ENCODE measurements at regions not wholly inside any gene's neighbourhood (a gene's known extent, or its start where the extent isn't known, plus 50 kb on each side); places are given as distances from the start of the nearest gene placed in this dataset.
"Not testable (repeated sequence)": the region's sequence is repeated elsewhere in the genome, so short reads cannot be mapped to it uniquely, and the experiment has no call there.

DNA sequence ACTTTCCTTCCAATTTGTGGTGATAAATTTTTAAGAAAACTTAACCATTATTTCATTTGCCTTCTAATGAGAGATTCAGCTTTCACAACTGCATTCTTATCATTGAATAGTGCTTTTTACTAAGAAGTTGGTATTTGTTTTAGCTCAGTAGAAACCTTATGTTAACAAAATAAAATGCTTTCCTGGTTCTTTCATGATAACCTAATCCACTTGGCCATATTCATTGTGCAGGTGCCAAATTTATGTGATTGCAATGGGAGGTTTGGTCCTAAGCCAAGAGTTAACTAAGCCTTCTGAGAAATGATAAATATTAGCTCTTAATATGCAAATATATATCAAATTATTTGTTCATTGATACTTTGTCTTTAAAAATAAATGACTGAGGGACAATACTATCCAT is 141.1 kb upstream of the TLE4 start:
- no peaks in the 10 kb centered on the region for H3K27me3 Mint-ChIP-seq (ENCODE audit: low read depth)
- DNase-seq (ENCODE audit: low spot score) = no peak
- intact Hi-C loops (cut with micrococcal nuclease) = no loop called here
- H3K9me3 Mint-ChIP-seq = peaks cover 9% of the 10 kb centered on the region
- no peak overlapping the region for H3K4me3 Mint-ChIP-seq (ENCODE audit: low read depth)
- H3K4me1 Mint-ChIP-seq (ENCODE audit: low read depth) = no peaks in the 10 kb centered on the region
- H3K27ac Mint-ChIP-seq = no peak overlapping the region
- H3K36me3 Mint-ChIP-seq (ENCODE audit: low read depth) = no peaks in the 10 kb centered on the region

DNA sequence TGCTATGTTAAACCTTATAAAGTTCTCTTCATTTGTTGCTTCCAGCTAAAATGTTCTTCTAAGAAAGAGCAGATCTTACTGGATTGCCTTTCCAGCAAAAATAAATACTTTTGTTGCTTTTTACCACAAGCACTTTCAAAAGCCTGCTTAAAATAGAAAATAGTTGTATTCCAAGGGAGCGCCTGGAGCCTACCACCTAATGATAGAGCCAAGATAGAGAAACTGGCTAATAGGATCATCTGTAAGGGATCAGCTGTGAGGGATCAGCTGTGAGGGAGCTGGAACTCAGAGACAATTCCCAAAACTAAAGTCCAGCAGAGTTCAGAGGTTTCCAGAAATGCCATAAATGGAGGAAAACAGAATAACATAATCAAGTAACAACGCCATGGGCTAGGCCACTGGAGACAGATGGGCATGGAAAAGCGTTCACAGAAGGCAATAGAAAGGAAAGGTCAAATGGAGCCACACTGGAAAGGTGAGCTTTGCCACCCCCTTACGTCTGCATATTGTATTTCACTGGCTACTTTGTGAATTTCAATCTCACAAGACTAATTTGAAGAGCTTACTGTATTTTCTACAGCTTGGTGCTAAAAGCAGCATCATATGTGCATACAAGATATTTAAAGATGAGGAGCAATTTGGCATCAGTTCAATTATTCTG is 140.6 kb upstream of the TLE4 start:
- DNase-seq (ENCODE audit: low spot score) = no peak
- Mint-ChIP-seq H3K9me3 (peaks cover 4% of the 10 kb centered on the region), H3K4me1 (ENCODE audit: low read depth) (no peaks in the 10 kb centered on the region), H3K4me3 (ENCODE audit: low read depth) (no peak overlapping the region), H3K36me3 (ENCODE audit: low read depth) (no peaks in the 10 kb centered on the region), H3K27ac (no peak overlapping the region), H3K27me3 (ENCODE audit: low read depth) (no peaks in the 10 kb centered on the region)
- intact Hi-C loops (cut with micrococcal nuclease) = no loop called here

DNA sequence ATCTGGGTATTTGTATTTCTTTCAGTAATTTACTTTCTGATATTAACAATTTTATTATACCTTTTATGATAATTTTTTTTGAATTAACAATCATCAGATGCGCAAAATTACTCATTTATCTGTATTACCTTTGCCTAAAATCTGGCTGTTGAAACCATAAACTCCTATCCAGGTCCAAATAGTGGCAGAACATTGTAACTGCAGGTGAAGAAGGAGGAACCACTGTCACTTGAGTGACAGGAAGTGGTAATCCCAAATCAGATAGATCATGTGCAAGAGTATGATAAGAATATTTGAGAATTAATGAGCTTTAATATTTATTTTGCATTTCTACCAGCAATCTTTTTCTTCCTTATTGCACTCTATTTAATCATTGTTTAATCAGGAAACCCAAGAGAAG is 139.3 kb upstream of the TLE4 start:
- intact Hi-C loops (cut with micrococcal nuclease) = no loop called here
- no peak for DNase-seq (ENCODE audit: low spot score)
- Mint-ChIP-seq H3K4me1 (ENCODE audit: low read depth) (no peaks in the 10 kb centered on the region), H3K27ac (no peak overlapping the region), H3K36me3 (ENCODE audit: low read depth) (no peaks in the 10 kb centered on the region), H3K9me3 (no peaks in the 10 kb centered on the region), H3K27me3 (ENCODE audit: low read depth) (no peaks in the 10 kb centered on the region), H3K4me3 (ENCODE audit: low read depth) (no peak overlapping the region)

DNA sequence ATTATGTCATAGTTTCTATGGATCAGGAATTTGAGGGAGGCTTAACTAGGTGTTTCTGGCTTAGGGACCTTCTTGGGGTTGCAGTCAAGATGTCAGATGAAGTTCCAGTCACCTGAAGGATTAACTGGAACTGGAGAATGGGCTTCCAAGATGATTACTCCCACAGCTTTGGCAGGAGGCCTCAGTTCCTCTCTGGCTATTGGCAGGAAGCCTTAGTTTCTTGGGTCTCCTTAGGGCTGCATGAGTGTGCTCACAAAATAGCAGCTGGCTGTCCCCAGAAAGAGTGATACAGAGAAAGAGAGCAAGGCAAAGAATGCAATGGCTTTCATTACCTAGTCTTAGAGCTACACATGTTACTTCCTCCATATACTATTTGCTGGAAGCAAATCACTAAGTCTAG is 138.1 kb upstream of the TLE4 start:
- Mint-ChIP-seq H3K4me1 (ENCODE audit: low read depth) (no peaks in the 10 kb centered on the region), H3K9me3 (no peaks in the 10 kb centered on the region), H3K36me3 (ENCODE audit: low read depth) (no peaks in the 10 kb centered on the region), H3K27ac (no peak overlapping the region), H3K27me3 (ENCODE audit: low read depth) (peaks cover 2% of the 10 kb centered on the region), H3K4me3 (ENCODE audit: low read depth) (no peak overlapping the region)
- intact Hi-C loops (cut with micrococcal nuclease) = no loop called here
- no peak for DNase-seq (ENCODE audit: low spot score)

DNA sequence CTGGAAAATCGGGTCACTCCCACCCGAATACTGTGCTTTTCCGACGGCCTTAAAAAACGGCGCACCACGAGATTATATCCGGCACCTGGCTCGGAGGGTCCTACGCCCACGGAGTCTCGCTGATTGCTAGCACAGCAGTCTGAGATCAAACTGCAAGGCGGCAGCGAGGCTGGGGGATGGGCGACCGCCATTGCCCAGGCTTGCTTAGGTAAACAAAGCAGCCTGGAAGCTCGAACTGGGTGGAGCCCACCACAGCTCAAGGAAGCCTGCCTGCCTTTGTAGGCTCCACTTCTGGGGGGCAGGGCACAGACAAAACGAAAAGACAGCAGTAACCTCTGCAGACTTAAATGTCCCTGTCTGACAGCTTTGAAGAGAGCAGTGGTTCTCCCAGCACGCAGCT is 132.5 kb upstream of the TLE4 start:
- intact Hi-C loops (cut with micrococcal nuclease); H3K4me1 Mint-ChIP-seq (ENCODE audit: low read depth); H3K27me3 Mint-ChIP-seq (ENCODE audit: low read depth); H3K9me3 Mint-ChIP-seq; H3K27ac Mint-ChIP-seq; H3K36me3 Mint-ChIP-seq (ENCODE audit: low read depth); H3K4me3 Mint-ChIP-seq (ENCODE audit: low read depth); DNase-seq (ENCODE audit: low spot score): not testable (repeated sequence)

DNA sequence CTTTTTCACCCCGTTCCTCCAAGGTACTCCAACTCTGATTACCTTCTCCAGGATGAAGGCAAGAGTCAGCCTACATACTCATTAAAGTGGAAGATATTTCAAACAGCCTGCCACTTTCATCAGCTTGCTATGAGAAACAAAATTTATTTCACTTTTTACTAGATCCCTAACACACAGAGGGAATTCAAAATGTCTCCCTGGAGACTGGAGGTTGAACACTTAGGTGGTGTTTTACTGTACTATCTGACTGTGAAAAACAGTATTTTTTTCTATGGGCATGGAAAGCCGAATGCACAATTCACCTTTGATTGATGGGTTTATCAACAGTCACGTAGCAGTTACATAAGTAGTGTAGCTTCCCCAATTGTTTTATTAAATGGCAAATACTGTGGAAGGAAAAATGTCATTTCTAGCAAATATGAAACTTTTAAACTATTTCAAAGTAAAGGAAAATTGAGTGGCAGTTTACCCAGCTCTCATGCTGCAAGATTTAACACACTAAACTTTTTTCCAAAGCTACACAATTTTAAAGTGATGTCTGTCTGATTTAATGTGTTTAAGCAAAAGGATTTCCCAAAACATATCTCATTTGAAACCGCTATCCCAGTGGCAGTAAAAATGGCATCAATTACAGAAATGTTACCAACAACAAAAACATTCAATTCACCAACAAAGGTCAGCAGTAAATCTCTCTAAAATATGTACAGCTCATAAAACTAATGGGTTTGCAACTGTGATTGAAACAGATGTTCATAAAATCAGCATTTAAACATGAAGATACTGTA is 125.0 kb upstream of the TLE4 start:
- no peaks in the 10 kb centered on the region for H3K4me1 Mint-ChIP-seq (ENCODE audit: low read depth)
- H3K27me3 Mint-ChIP-seq (ENCODE audit: low read depth) = no peaks in the 10 kb centered on the region
- no peaks in the 10 kb centered on the region for H3K36me3 Mint-ChIP-seq (ENCODE audit: low read depth)
- no peaks in the 10 kb centered on the region for H3K9me3 Mint-ChIP-seq
- intact Hi-C loops (cut with micrococcal nuclease) = no loop called here
- no peak overlapping the region for H3K27ac Mint-ChIP-seq
- H3K4me3 Mint-ChIP-seq (ENCODE audit: low read depth) = no peak overlapping the region
- no peak for DNase-seq (ENCODE audit: low spot score)

DNA sequence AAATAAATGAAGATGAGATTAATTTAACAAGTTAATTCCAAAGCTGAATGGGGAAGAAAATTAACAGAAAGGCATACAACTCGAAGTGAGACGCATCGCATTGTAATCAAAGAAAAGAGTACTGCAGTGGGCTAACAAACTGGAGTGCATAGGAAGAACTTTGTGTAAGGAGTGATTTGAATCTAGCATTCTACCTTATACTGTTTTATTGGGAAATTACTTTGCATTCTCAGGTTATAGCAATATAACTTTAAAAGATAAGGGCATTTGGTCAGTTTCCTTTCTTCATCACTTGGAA is 124.5 kb upstream of the TLE4 start:
- Mint-ChIP-seq H3K4me3 (ENCODE audit: low read depth) (no peak overlapping the region), H3K36me3 (ENCODE audit: low read depth) (no peaks in the 10 kb centered on the region), H3K4me1 (ENCODE audit: low read depth) (no peaks in the 10 kb centered on the region), H3K9me3 (peaks cover 1% of the 10 kb centered on the region), H3K27me3 (ENCODE audit: low read depth) (peaks cover under 1% of the 10 kb centered on the region), H3K27ac (no peak overlapping the region)
- intact Hi-C loops (cut with micrococcal nuclease) = no loop called here
- DNase-seq (ENCODE audit: low spot score) = no peak

DNA sequence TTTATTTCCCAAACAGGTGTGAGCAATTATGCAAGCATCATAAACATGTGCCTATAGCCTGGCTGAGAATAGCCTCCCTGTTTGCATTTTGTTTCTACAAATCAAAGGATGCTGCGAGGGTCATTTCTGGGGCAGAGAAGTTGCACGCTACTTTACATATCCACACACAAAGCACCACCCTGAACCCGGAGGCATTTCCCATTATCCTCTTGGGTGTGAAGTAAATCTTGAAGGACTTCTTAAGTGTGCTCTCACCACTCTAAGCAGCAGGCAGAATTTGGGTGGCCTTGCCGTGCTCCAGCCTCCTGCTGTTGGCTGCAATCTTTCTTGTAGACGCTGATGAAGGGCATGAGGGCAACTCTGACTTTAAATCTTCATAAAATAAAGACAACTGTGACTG is 124.0 kb upstream of the TLE4 start:
- H3K27me3 Mint-ChIP-seq (ENCODE audit: low read depth) = peaks cover 2% of the 10 kb centered on the region
- H3K27ac Mint-ChIP-seq = no peak overlapping the region
- DNase-seq (ENCODE audit: low spot score) = no peak
- peaks cover 4% of the 10 kb centered on the region for H3K9me3 Mint-ChIP-seq
- no peaks in the 10 kb centered on the region for H3K4me1 Mint-ChIP-seq (ENCODE audit: low read depth)
- no peak overlapping the region for H3K4me3 Mint-ChIP-seq (ENCODE audit: low read depth)
- no peaks in the 10 kb centered on the region for H3K36me3 Mint-ChIP-seq (ENCODE audit: low read depth)
- intact Hi-C loops (cut with micrococcal nuclease) = no loop called here

DNA sequence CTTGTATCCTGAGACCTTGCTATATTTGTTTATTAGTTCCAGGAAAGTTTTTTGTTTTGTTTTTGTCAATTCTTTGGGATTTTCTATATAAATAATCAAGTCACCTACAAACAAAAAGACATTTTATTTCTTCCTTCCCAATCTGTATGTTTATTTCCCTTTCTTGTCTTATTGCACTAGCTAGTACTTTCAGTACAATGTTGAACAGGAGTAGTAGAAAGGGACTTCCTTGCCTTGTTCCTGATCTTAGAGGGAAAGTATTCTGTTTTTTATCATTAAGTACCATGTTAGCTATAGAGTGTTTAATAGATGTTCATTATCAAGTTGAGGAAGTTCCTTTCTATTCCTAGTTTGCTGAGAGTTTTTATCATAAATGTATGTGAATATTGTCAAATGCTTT is 119.5 kb upstream of the TLE4 start:
- intact Hi-C loops (cut with micrococcal nuclease) = no loop called here
- no peaks in the 10 kb centered on the region for H3K36me3 Mint-ChIP-seq (ENCODE audit: low read depth)
- peaks cover 4% of the 10 kb centered on the region for H3K9me3 Mint-ChIP-seq
- DNase-seq (ENCODE audit: low spot score) = no peak
- H3K4me1 Mint-ChIP-seq (ENCODE audit: low read depth) = no peaks in the 10 kb centered on the region
- H3K27ac Mint-ChIP-seq = no peak overlapping the region
- peaks cover 4% of the 10 kb centered on the region for H3K27me3 Mint-ChIP-seq (ENCODE audit: low read depth)
- no peak overlapping the region for H3K4me3 Mint-ChIP-seq (ENCODE audit: low read depth)

DNA sequence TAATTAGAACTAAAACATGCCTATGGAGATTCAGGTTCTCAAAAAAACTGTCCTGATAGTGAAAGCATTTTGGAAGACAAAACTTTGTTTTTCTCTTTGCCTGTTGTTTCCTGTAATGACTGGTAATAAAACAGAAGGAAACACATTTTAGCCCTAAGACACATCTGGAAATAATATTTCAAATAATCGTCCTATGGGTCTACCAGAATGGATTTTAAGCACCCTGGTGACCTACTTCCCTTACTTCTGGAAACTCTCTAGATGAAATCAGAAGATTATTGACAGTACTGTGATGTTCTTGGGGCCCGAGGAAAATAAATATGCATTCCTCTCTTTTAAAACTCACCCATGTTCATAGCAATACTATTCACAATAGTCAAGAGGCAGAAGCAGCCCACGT is 110.1 kb upstream of the TLE4 start:
- H3K4me3 Mint-ChIP-seq (ENCODE audit: low read depth) = no peak overlapping the region
- H3K9me3 Mint-ChIP-seq = no peaks in the 10 kb centered on the region
- H3K4me1 Mint-ChIP-seq (ENCODE audit: low read depth) = no peaks in the 10 kb centered on the region
- H3K27me3 Mint-ChIP-seq (ENCODE audit: low read depth) = peaks cover 4% of the 10 kb centered on the region
- no peak for DNase-seq (ENCODE audit: low spot score)
- no peak overlapping the region for H3K27ac Mint-ChIP-seq
- no peaks in the 10 kb centered on the region for H3K36me3 Mint-ChIP-seq (ENCODE audit: low read depth)
- intact Hi-C loops (cut with micrococcal nuclease) = no loop called here

DNA sequence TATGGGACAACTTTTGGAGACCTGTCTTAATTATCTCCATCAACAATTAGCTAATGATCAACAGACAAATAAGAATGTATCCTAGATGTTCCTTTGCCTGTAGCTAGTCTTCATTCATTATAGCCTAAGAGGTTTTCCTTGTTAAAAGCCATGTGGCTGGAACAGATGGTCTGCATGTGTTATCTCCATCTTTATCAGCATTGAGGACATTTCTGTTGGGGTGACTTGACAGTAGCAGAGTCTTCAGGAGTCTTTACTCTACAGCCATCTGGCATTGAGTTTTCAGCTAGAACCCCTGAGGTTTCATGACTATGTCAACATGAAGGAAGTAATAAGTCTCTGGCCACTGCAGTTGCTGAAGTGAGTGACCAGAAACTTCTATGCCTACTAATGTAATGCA is 106.6 kb upstream of the TLE4 start:
- H3K27me3 Mint-ChIP-seq (ENCODE audit: low read depth) = peaks cover 4% of the 10 kb centered on the region
- no peak overlapping the region for H3K4me3 Mint-ChIP-seq (ENCODE audit: low read depth)
- DNase-seq (ENCODE audit: low spot score) = no peak
- H3K27ac Mint-ChIP-seq = no peak overlapping the region
- no peaks in the 10 kb centered on the region for H3K36me3 Mint-ChIP-seq (ENCODE audit: low read depth)
- intact Hi-C loops (cut with micrococcal nuclease) = no loop called here
- H3K4me1 Mint-ChIP-seq (ENCODE audit: low read depth) = peaks cover 9% of the 10 kb centered on the region
- H3K9me3 Mint-ChIP-seq = no peaks in the 10 kb centered on the region

DNA sequence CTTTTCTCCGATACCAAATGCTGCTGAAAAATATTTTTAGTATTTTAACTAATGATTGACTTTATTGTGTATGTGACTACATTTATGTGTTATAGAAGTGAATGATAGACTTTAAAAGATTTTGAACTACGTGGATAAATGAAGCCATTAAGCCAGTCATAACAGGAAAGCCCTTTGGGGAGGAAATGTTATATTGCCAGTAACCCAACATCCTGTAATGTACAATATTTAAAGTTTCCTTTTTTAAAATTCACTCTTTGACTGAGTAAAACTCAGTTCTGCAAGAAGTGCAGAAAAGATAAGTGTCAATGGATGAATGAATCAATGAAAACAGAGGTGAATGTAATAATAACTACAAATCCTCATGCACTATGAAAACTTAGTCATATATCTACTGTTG is 102.6 kb upstream of the TLE4 start:
- H3K27me3 Mint-ChIP-seq (ENCODE audit: low read depth) = no peaks in the 10 kb centered on the region
- no peaks in the 10 kb centered on the region for H3K9me3 Mint-ChIP-seq
- H3K27ac Mint-ChIP-seq = no peak overlapping the region
- intact Hi-C loops (cut with micrococcal nuclease) = no loop called here
- no peaks in the 10 kb centered on the region for H3K36me3 Mint-ChIP-seq (ENCODE audit: low read depth)
- no peak for DNase-seq (ENCODE audit: low spot score)
- H3K4me1 Mint-ChIP-seq (ENCODE audit: low read depth) = peaks cover 16% of the 10 kb centered on the region
- no peak overlapping the region for H3K4me3 Mint-ChIP-seq (ENCODE audit: low read depth)

DNA sequence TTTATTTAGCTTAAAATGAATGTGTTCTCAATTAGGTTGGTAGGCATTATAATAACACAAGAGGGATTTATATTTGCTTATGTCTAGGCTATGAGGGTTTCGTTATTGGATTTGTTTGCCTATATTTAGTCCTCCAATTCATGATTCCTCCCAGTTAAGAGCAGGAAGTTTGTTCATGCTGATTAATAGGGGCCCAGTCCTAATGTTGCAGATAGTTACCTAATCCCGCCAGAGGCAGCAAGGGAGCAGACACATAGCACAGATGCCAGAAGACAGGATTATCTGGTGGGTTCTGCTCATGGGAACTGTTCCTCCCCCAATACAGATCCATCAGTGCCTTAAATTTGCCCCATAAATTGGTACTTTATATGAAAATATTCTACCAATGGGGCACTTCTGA is 100.8 kb upstream of the TLE4 start:
- Mint-ChIP-seq H3K4me3 (ENCODE audit: low read depth) (no peak overlapping the region), H3K4me1 (ENCODE audit: low read depth) (peaks cover 16% of the 10 kb centered on the region), H3K36me3 (ENCODE audit: low read depth) (no peaks in the 10 kb centered on the region), H3K9me3 (no peaks in the 10 kb centered on the region), H3K27me3 (ENCODE audit: low read depth) (no peaks in the 10 kb centered on the region), H3K27ac (no peak overlapping the region)
- intact Hi-C loops (cut with micrococcal nuclease) = no loop called here
- DNase-seq (ENCODE audit: low spot score) = no peak
